T-helper 1 cell treated with Interleukin-12 subunit alpha and Interleukin-12 subunit beta and Interleukin-4 antibody, amounts not matched to agents 30 μg/mL and 1 μg/mL, for 36 hours (primary cell): ENCODE measurements at regions not wholly inside any gene's neighbourhood (a gene's known extent, or its start where the extent isn't known, plus 50 kb on each side); places are given as distances from the start of the nearest gene placed in this dataset.
A peak's percentile ranks its signal among the peaks of the same experiment; 100 is the strongest.
"Not testable (repeated sequence)": the region's sequence is repeated elsewhere in the genome, so short reads cannot be mapped to it uniquely, and the experiment has no call there.

Experiments used
- H3K27ac Mint-ChIP-seq: one replicate; pipeline ENCODE4 v1.8.0; 2021; ENCODE audit warnings: mild to moderate bottlenecking, mixed read lengths
- H3K27me3 Mint-ChIP-seq: one replicate; pipeline ENCODE4 v1.8.0; 2021; ENCODE audit warnings: low read depth, mixed read lengths
- H3K36me3 Mint-ChIP-seq: one replicate; pipeline ENCODE4 v1.8.0; 2021; ENCODE audit warnings: low read depth, mixed read lengths
- H3K4me1 Mint-ChIP-seq: one replicate; pipeline ENCODE4 v1.8.0; 2021; ENCODE audit warnings: low read depth, mixed read lengths
- H3K4me3 Mint-ChIP-seq: one replicate; pipeline ENCODE4 v1.8.0; 2021; ENCODE audit warnings: mild to moderate bottlenecking, moderate library complexity, mixed read lengths
- H3K9me3 Mint-ChIP-seq: one replicate; pipeline ENCODE4 v1.8.0; 2021; ENCODE audit warnings: mixed read lengths

GRCh38 chr1:144140243-144140642 is 168.5 kb upstream of the FAM72C start:
- not testable (repeated sequence) for H3K4me3 Mint-ChIP-seq, H3K9me3 Mint-ChIP-seq, H3K4me1 Mint-ChIP-seq, H3K27me3 Mint-ChIP-seq, H3K27ac Mint-ChIP-seq, H3K36me3 Mint-ChIP-seq

- not testable (repeated sequence) for H3K4me3 Mint-ChIP-seq, H3K27ac Mint-ChIP-seq, H3K27me3 Mint-ChIP-seq, H3K9me3 Mint-ChIP-seq, H3K4me1 Mint-ChIP-seq, H3K36me3 Mint-ChIP-seq
Measured at GRCh38 chr1:144105006-144105405, 133.2 kb upstream of the FAM72C start.

GRCh38 chr1:144104000-144104677 is 132.4 kb upstream of the FAM72C start:
- not testable (repeated sequence) for H3K4me3 Mint-ChIP-seq, H3K9me3 Mint-ChIP-seq, H3K4me1 Mint-ChIP-seq, H3K36me3 Mint-ChIP-seq, H3K27me3 Mint-ChIP-seq
- peak overlapping the region; percentile 46 for H3K27ac Mint-ChIP-seq

- not testable (repeated sequence) for H3K9me3 Mint-ChIP-seq, H3K27me3 Mint-ChIP-seq, H3K27ac Mint-ChIP-seq, H3K4me1 Mint-ChIP-seq, H3K36me3 Mint-ChIP-seq, H3K4me3 Mint-ChIP-seq
Measured at GRCh38 chr1:144103156-144103880, 131.5 kb upstream of the FAM72C start.

- H3K4me3 Mint-ChIP-seq, H3K27me3 Mint-ChIP-seq, H3K36me3 Mint-ChIP-seq, H3K27ac Mint-ChIP-seq, H3K4me1 Mint-ChIP-seq, H3K9me3 Mint-ChIP-seq: not testable (repeated sequence)
Measured at GRCh38 chr1:144102046-144102745, 130.4 kb upstream of the FAM72C start.

GRCh38 chr1:144101397-144102045 is 129.7 kb upstream of the FAM72C start:
- no peaks in the 10 kb centered on the region for H3K27me3 Mint-ChIP-seq

GRCh38 chr1:144077167-144077841 is 105.5 kb upstream of the FAM72C start:
- H3K36me3 Mint-ChIP-seq, H3K9me3 Mint-ChIP-seq, H3K27me3 Mint-ChIP-seq, H3K4me1 Mint-ChIP-seq: not testable (repeated sequence)
- H3K4me3 Mint-ChIP-seq: peak overlapping the region; percentile 63
- H3K27ac Mint-ChIP-seq: peak overlapping the region; percentile 67

More at GRCh38 chr1:144101397-144102045, 129.7 kb upstream of the FAM72C start:
- Mint-ChIP-seq H3K9me3 (peaks cover 6% of the 10 kb centered on the region), H3K4me1 (no peaks in the 10 kb centered on the region), H3K4me3 (no peak overlapping the region), H3K36me3 (no peaks in the 10 kb centered on the region), H3K27ac (no peak overlapping the region)

- H3K27ac Mint-ChIP-seq, H3K27me3 Mint-ChIP-seq, H3K9me3 Mint-ChIP-seq, H3K4me1 Mint-ChIP-seq, H3K36me3 Mint-ChIP-seq, H3K4me3 Mint-ChIP-seq: not testable (repeated sequence)
Measured at GRCh38 chr1:144076646-144077045, 104.9 kb upstream of the FAM72C start.

- H3K4me3 Mint-ChIP-seq, H3K36me3 Mint-ChIP-seq, H3K4me1 Mint-ChIP-seq, H3K27me3 Mint-ChIP-seq, H3K9me3 Mint-ChIP-seq, H3K27ac Mint-ChIP-seq: not testable (repeated sequence)
Measured at GRCh38 chr1:144070394-144071053, 98.7 kb upstream of the FAM72C start.

GRCh38 chr1:144067042-144067441 is 95.3 kb upstream of the FAM72C start:
- H3K9me3 Mint-ChIP-seq, H3K27me3 Mint-ChIP-seq, H3K36me3 Mint-ChIP-seq, H3K4me1 Mint-ChIP-seq, H3K27ac Mint-ChIP-seq, H3K4me3 Mint-ChIP-seq: not testable (repeated sequence)

- H3K27ac Mint-ChIP-seq, H3K36me3 Mint-ChIP-seq, H3K27me3 Mint-ChIP-seq, H3K9me3 Mint-ChIP-seq, H3K4me1 Mint-ChIP-seq, H3K4me3 Mint-ChIP-seq: not testable (repeated sequence)
Measured at GRCh38 chr1:144066071-144066813, 94.5 kb upstream of the FAM72C start.

GRCh38 chr1:144065299-144066060 is 93.7 kb upstream of the FAM72C start:
- not testable (repeated sequence) for H3K36me3 Mint-ChIP-seq, H3K4me1 Mint-ChIP-seq, H3K4me3 Mint-ChIP-seq, H3K27me3 Mint-ChIP-seq, H3K9me3 Mint-ChIP-seq, H3K27ac Mint-ChIP-seq

- H3K4me3 Mint-ChIP-seq, H3K9me3 Mint-ChIP-seq, H3K4me1 Mint-ChIP-seq, H3K36me3 Mint-ChIP-seq, H3K27ac Mint-ChIP-seq, H3K27me3 Mint-ChIP-seq: not testable (repeated sequence)
Measured at GRCh38 chr1:144049365-144049764, 77.6 kb upstream of the FAM72C start.
